Kidney glomerular epithelial cell (primary cell): ENCODE measurements at regions not wholly inside any gene's neighbourhood (a gene's known extent, or its start where the extent isn't known, plus 50 kb on each side); places are given as distances from the start of the nearest gene placed in this dataset.
A peak's percentile ranks its signal among the peaks of the same experiment; 100 is the strongest.

Source experiments
- DNase-seq: peaks from one replicate; lab custom pipeline; 2025; lab: John Stamatoyannopoulos, UW

- DNase-seq, result no peak
Measured at GRCh38 chr1:95370691-95371562, 136.9 kb downstream of the RWDD3 start.

DNA sequence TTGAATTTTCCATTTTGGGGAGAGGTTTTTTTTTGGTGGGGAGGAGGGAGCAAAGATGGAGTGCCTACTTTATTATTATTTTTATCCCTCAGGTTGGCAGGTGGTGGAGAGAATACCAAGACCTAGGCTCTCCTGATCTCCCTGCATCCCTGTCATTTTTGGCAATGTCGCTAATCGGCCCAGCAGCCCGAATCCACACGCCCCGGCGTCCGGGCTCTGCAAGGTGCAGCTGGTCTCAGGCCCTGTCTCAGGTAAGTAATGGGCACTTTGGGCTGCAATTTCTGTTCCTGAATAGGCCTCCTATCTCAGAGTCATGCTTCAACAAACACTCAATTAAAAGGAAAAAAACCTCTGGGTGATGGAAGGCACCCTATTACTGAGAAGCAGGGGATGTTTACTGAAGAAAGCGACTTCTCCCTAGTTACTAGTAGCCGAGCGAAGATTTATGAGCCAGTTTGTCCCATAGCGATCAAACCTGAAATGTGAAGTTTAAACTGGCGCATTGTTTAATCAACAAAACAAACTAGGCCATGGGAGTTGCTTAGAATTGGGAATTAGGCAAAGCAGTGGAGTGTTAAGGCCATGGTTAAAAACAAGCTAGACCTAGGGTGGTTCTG is 137.8 kb downstream of the RWDD3 start:
- no peak for DNase-seq

DNA sequence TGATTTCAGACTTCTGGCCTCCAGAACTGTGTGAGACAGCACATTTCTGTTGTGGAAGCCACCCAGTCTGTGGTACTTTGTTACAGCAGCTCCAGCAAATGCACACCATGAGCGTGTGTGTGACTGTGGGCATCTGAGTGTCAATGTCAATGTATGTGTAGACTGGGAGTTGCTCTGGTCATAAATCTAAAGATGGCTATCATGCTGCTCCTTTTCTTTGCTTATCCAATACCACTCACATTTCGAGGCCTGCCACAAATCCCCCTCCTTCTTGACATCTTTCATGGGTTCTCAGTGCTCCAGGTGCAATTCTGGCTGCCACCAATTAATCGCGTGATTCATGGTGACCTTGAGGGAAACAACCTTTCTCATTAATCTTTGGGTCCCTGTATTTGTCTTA is 141.2 kb downstream of the RWDD3 start:
- no peak for DNase-seq

DNA sequence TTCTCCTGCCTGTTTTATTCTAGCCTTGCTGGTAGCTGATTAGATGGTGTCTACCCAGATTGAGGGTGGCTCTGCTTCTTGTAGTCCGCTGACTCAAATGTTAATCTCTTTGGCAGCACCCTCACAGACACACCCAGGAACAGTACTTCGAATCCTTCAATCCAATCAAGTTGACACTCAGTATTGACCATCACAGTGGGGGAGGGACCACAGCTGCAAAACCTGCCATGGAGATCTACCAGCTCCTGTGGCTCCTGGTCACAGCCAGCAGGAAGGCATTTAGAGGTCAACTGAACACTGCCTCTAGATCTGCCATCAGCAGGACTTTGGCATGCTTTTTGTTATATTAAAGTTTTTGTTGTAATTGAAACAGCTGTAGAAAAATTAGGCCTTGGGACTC is 146.9 kb downstream of the RWDD3 start:
- no peak for DNase-seq

DNA sequence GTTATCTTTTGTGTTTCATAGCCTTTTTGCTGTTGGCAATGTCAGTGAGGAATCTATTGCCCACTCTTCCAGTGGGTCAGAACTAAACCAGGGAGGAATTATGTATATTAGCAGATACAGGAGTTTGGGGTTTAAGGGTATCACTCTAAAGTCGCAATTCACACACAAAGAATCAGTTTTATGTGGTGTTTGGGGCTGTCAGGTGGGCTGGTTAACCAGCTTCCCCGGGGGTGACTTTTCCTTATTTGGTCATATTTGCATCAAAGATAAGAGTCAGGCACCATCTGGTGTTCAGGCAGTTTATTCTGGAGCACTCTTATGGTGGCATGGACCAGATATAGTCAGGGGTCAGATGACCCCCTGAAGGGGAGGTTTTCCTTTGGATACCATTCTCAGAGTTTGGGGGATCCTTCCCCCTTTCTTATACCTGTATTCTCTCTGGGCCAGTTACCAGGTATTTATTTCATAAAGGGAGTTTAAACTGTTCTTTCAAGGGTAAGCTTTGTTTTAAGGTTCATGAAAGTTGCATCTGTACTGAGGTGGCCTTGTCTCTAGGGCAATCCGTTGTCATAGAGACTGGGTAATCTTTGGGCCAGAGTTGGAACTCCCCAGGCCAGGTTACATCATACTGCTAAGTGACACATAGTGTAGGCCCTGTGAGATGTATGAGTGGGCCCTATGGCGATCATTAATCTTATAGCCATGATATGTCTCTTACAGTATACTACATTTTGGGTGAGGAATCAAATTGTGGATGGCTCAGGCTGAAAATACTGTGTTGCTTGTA is 148.2 kb downstream of the RWDD3 start:
- DNase-seq, result no peak

GRCh38 chr1:95383111-95383510 is 149.1 kb downstream of the RWDD3 start:
- DNase-seq, result no peak

DNA sequence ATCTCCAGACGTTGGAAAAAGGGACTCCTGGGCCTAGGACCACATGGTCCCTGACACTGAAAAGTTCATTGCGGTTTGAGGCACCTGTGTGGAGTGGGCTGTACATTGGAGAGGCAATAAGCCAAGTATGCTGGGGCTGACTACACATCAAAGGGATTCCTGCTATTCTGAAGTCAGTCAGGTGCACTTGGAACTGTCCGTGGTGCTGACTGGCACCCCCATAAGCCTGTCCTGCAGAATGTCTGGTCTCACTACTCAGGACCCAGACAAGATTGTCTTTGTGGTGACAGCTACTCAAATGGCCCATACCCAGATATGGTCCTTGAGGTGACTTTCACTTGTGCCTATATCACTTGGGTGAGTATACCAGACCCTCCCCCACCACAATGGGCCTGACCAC is 150.6 kb downstream of the RWDD3 start:
- peak; percentile 2 for DNase-seq

DNA sequence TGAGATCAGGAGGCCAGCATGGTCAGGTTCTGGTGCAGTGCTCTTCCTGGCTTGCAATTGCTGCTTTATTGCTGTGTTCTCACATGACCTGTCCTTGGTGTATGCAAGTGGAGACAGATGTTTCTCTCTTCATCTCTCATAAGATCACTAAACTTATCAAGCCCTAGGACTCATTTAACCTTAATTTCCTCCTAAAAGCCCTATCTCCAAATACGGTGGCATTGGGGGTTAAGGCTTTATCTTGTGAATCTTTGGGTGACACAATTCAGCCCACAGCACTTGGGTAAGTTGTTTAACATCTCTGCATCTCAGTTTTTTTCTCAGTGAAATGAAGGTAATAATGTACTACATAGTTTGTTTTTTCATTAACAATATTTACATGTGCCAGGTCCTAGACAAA is 152.4 kb downstream of the RWDD3 start:
- DNase-seq, result no peak

GRCh38 chr1:95386915-95387314 is 152.9 kb downstream of the RWDD3 start:
- DNase-seq, result no peak

GRCh38 chr1:95388031-95388430 is 154.0 kb downstream of the RWDD3 start:
- DNase-seq, result no peak

GRCh38 chr1:95393434-95393833 is 159.4 kb downstream of the RWDD3 start:
- DNase-seq, result no peak

DNA sequence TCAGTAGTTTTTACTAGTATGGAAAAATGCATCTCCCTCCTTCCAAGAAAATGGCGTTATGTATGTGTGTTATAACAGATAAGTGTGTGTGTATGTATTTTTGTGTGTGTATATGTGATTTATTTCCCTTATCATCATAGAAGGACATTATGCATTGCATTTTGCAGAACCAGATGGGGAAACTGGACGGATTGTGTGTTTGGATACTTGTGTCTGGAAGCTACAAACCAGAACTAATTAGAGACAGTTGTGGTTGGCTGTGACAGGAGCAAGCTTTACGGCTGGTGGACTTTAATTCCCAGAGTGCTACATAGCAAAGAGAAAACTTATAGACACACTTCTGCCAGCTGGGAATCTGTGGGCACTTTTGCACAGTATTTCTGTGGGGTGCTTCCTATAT is 162.5 kb downstream of the RWDD3 start:
- DNase-seq, result no peak

DNA sequence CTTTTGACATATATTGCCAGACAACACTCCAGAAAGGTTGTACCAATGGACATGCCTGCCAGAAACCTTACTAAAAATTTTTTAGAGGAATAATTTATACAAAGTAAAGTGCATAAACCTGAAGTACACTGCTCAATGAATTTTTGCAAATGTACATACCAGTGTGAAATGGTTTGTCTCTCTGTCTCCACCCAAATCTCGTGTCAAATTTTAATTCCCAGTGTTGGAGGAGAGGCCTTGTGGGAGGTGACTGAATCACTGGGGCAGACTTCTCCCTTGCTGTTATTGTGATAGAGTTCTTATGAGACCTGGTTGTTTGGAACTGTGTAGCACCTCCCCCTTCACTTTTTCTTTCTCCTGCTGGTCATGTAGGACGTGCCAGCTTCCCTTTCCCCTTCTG is 168.8 kb downstream of the RWDD3 start:
- DNase-seq, result no peak

DNA sequence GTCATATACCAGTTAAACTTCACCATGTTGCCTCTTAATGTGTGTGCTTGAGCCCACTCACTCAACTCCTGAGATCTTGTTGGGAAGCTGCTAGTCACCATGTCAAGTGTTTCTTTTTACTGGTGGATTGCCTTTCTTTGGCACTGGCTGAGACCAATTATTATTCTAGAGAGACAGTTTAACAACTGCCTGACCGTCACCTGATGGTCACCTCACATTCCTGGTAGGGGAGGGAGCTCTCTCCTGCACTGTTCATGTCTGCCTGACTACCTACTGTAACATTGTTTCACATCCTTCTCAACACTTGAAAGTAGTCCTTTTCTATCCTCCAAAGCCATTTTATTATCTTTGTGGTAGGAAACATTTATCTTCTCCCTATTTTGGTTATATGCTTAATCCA is 172.3 kb downstream of the RWDD3 start:
- no peak for DNase-seq

GRCh38 chr1:95407131-95407885 is 173.3 kb downstream of the RWDD3 start:
- no peak for DNase-seq

DNA sequence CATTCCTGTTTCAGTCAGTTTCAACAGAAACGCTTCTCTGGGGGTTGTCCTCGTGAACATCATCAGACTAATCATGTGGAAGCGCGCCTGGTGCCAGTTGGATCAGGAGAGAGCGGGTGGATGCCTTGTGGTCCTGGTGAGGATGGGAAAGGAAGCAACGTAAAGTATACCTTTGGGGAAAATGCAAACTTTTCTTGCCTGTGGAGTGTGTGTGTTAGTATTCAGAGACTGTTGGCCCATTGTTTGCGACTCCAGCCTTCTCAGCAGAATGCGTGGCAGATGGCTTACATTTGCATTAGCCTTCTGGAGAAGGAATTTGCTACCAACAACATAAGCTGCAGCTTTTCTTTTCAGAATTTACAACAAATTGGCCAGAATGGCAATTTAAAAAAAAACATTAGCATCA is 173.9 kb downstream of the RWDD3 start:
- no peak for DNase-seq

DNA sequence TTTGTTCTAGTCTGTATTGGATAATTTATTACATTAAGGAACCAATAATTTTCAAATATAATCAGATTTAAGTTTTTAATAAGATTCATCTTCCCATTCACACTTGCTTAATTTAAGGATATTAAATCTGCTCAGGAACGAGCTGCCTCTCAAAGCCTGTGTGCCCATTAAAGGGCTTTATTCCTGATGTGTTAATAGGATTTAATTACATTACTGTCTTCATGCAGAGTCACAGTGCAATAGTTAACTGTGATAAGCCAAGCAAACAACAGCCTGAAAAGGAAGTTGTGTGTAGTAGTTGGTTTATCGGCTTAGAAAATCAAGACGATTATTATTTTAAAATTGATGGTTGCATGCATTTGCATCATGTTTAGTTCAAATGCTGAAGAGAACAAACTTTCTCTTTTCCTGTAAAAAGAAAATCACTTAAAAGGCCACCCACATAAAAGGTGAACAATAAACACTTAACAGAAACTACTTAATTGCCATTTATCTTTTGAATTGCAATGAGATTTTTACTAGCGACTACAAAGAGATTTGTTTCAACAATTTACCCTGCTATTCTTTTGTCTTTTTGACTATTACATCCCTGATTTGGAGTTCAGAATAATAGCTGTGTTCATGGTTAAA is 174.6 kb downstream of the RWDD3 start:
- DNase-seq, result no peak

DNA sequence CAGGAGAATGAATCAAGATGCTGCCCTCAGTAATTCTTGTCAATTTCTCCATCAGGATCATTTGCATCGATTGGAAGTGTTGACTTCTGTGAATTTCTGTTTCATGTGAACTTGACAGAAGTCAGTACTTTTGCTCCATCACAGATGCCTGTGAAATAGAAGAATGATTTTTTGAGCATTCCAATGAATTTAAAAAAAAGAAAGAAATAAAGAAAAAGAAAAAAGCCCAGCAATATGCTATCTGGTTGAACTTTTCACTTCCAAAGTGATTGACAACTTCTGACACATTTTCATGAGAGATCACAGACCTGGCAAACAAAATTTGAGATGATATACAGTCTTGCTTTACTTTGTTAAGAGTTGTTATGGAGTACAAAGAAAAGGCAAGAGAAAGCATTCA is 175.3 kb downstream of the RWDD3 start:
- DNase-seq, result no peak

DNA sequence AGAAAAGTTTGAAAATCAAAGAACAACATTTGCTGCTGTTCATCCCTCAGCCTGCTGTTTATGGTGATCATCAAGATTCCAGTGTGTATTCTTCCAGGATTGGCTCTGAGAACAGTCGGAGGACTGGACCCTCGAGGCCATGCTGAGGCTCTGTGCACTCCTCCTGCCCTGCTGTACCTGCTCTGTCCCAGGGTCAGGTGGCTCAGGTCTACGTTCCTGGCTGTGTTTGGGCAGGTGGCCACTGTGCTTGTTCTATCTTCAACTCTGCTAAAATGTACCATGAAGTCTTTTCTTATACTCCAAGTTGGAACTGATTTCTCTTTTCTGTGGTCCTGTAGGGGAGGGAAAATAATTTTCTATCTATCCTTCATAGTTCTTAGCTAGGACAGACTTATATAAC is 175.9 kb downstream of the RWDD3 start:
- no peak for DNase-seq

DNA sequence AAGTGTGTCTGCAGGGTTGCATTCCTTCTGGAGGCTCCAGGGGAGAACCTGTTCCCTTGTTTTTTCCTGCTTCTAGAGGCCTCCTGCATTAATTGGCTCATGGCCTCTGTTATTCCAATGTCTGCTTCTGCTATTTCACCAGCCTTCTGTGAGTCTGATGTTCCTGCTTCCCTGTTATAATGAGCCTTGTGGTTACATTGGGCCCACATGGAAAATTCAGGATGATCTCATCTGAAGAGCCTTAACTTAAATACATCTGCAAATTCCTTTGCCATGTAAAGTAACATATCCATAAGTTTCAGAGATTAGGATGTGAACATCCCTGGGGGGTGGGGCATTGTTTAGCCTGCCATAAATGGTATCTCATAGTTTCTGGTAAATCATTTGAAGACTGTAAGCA is 181.1 kb downstream of the RWDD3 start:
- no peak for DNase-seq

DNA sequence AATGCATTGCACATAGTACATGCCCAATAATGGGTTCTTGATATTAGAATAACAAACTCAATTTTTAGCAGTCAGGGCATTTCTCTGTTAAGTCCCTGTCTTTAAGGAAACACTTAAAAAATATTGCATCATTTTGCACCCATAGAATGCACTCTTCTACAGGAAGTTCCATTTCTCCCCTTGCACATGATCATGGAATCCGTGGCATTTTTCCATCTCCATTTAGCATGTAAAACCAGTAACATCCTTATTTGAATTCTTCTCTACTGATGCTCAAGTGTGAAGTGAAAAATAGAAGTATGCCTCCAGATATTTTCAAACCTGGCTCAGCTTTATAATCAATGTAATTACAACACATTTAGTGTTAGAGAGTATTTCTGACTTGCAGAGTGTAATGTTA is 192.8 kb downstream of the RWDD3 start:
- no peak for DNase-seq

DNA sequence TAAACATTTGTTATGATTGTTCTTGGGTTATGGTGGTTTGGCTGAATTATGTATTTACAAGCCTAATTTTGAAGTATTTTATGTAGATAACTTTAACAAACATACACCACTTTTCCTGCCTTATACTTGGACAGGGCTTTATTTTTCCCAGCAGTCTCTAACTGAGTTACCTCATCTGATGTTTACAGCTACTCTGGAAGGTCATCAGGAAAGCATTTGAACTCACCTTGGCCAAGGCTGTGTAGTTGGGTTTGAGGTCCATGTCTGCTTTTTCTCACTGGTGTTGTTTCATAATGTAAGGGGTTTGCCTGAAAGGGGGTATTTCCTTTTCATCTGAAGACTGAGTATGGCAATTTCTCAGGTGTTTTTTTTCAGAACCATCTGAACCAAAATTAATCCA is 193.5 kb downstream of the RWDD3 start:
- no peak for DNase-seq
